HK-2 (cell line): ENCODE measurements at regions not wholly inside any gene's neighbourhood (a gene's known extent, or its start where the extent isn't known, plus 50 kb on each side); places are given as distances from the start of the nearest gene placed in this dataset.

Experiments
- DNase-seq: peaks from one replicate; pipeline ENCODE4 v3.0.0-alpha.2; 2018; ENCODE audit not compliant: unreplicated experiment

DNA sequence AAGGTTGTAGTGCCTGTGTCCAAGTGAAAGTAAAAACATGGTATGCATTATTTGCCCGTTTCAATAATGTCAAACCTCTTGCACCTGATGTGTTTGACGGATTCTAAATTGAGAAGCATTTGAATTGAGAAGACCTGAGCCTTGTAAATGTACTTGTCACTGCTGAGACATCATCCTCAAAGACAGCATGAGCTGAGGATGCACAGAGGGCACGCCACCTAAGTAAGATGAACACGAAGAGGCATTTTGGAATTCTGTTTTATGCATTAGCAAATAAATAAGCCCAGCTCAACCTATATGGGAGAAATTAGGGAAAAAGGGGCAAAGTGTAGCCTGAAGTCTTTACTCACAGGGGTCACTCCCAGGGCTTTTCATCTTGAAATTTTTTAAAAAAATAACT lies 73.8 kb upstream of the SORCS1 start:
- no peak for DNase-seq

GRCh38 chr10:107232013-107232412 lies 67.5 kb upstream of the SORCS1 start:
- no peak for DNase-seq

- DNase-seq = no peak
Measured at GRCh38 chr10:107230887-107231286, 66.4 kb upstream of the SORCS1 start.

GRCh38 chr10:107215681-107216080 lies 51.2 kb upstream of the SORCS1 start:
- no peak for DNase-seq
